ENCODE measurements at regions not wholly inside any gene's neighbourhood (a gene's known extent, or its start where the extent isn't known, plus 50 kb on each side); places are given as distances from the start of the nearest gene placed in this dataset.

DNA sequence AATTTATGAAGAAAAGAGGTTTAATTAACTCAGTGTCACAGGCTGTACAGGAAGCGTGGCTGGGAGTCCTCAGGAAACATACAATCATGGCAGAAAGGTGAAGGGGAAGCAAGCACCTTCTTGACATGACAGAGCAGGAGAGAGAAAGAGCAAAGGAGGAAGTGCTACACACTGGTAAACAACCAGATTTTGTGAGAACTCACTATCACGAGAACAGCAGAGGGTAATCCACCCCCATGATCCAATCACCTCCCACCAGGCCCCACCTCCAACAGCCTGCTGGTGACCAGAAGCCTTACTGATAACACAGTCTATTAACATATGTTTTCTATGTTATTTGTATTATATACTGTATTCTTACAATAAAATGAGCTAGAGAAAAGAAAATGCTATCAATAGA is 254.8 kb downstream of the PCDH10 start:
- TF ChIP-seq EZH2phosphoT487 (IDR thresholded peaks at IDR 0.05; ENCODE audit: insufficient read depth, low read depth) (no peak), EZH2 (IDR thresholded peaks at IDR 0.05; ENCODE audit: insufficient read depth, poor library complexity, severe bottlenecking) (no peak)

Data from GM23248 (cell line).